ENCODE measurements at regions not wholly inside any gene's neighbourhood (a gene's known extent, or its start where the extent isn't known, plus 50 kb on each side); places are given as distances from the start of the nearest gene placed in this dataset.

GRCh38 chr13:106122234-106122633 lies 413.2 kb downstream of the EFNB2 start:
- DNase-seq: no peak
- no peak overlapping the region for H3K27ac ChIP-seq (ENCODE audit: low read depth, low read length)
- Mint-ChIP-seq H3K4me1 (no peaks in the 10 kb centered on the region), H3K9me3 (peaks cover 0 to 5% (median 0%) of the 10 kb centered on the region in 11 donors), H3K36me3 (no peaks in the 10 kb centered on the region), H3K27me3 (peaks cover 0 to 9% (median 5%) of the 10 kb centered on the region in 5 donors), H3K27ac (no peak overlapping the region), H3K4me3 (no peak overlapping the region)
- H3K36me3 ChIP-seq (ENCODE audit: control insufficient read depth in 2 of 3, insufficient read depth in 3 of 3, low read length in 3 of 3): no peaks in the 10 kb centered on the region
- POLR2A ChIA-PET: no interaction called here
- no peaks in the 10 kb centered on the region for H3K27me3 ChIP-seq (ENCODE audit: control insufficient read depth in 2 of 2, insufficient read depth in 2 of 2, low read length in 2 of 2)
- CTCF ChIA-PET: no interaction called here
- no peaks in the 10 kb centered on the region for H3K9me3 ChIP-seq (ENCODE audit: control insufficient read depth in 2 of 3, low read length in 3 of 3)
- H3K4me1 ChIP-seq (ENCODE audit: control insufficient read depth in 2 of 2, insufficient read depth in 2 of 2, low read length in 2 of 2): no peaks in the 10 kb centered on the region
- no peak for ATAC-seq
- H3K4me3 ChIP-seq (ENCODE audit: low read length): no peak overlapping the region
- intact Hi-C loops (cut with micrococcal nuclease): no loop called here

DNA sequence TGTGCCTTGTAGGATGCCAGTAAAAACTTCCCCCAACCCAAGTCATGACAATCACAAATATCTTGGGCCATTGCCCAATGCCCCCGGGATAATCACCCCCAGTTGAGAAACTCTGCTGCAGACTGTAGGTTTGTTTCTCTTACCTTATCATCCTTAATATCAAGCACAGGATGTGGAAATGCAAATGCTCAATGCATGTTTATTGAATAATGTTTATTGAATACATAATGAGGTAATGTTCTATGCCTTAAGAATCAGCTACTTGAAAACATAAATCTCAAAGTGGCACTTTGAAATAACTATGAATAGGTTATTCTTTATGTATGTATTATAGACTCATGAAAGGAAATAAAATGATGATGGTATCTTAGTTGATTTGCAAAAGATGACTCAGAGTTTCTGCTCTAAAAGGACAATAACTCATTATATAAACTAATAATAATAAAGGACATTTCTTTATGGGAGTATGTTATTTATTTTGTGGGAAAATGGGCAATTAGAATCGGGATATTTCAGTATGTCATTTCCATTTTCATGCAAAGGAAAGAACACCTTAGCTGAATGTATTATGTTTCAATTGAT lies 414.2 kb downstream of the EFNB2 start:
- ChIA-PET CTCF (no interaction called here), POLR2A (no interaction called here)
- Mint-ChIP-seq H3K36me3 (no peaks in the 10 kb centered on the region), H3K4me1 (no peaks in the 10 kb centered on the region), H3K27ac (no peak overlapping the region), H3K27me3 (peaks cover 0 to 9% (median 5%) of the 10 kb centered on the region in 5 donors), H3K4me3 (no peak overlapping the region), H3K9me3 (peaks cover 0 to 5% (median 0%) of the 10 kb centered on the region in 11 donors)
- H3K9me3 ChIP-seq (ENCODE audit: control insufficient read depth in 2 of 3, low read length in 3 of 3): no peaks in the 10 kb centered on the region
- no peaks in the 10 kb centered on the region for H3K27me3 ChIP-seq (ENCODE audit: control insufficient read depth in 2 of 2, insufficient read depth in 2 of 2, low read length in 2 of 2)
- no peaks in the 10 kb centered on the region for H3K4me1 ChIP-seq (ENCODE audit: control insufficient read depth in 2 of 2, insufficient read depth in 2 of 2, low read length in 2 of 2)
- no peak for DNase-seq
- H3K4me3 ChIP-seq (ENCODE audit: low read length): no peak overlapping the region
- no peaks in the 10 kb centered on the region for H3K36me3 ChIP-seq (ENCODE audit: control insufficient read depth in 2 of 3, insufficient read depth in 3 of 3, low read length in 3 of 3)
- H3K27ac ChIP-seq (ENCODE audit: low read depth, low read length): no peak overlapping the region
- no peak for ATAC-seq
- intact Hi-C loops (cut with micrococcal nuclease): no loop called here

- POLR2A ChIA-PET: no interaction called here
- intact Hi-C loops (cut with micrococcal nuclease): no loop called here
These were observed 416.5 kb downstream of the EFNB2 start for GRCh38 chr13:106118996-106119395.

GRCh38 chr13:106118050-106118449 lies 417.4 kb downstream of the EFNB2 start:
- H3K36me3 Mint-ChIP-seq: no peaks in the 10 kb centered on the region
- Histone ChIP-seq H3K4me3 (ENCODE audit: low read length) (no peak overlapping the region), H3K27ac (ENCODE audit: low read depth, low read length) (no peak overlapping the region), H3K27me3 (ENCODE audit: control insufficient read depth in 2 of 2, insufficient read depth in 2 of 2, low read length in 2 of 2) (no peaks in the 10 kb centered on the region), H3K4me1 (ENCODE audit: control insufficient read depth in 2 of 2, insufficient read depth in 2 of 2, low read length in 2 of 2) (no peaks in the 10 kb centered on the region), H3K9me3 (ENCODE audit: control insufficient read depth in 2 of 3, low read length in 3 of 3) (no peaks in the 10 kb centered on the region), H3K36me3 (ENCODE audit: control insufficient read depth in 2 of 3, insufficient read depth in 3 of 3, low read length in 3 of 3) (no peaks in the 10 kb centered on the region)
- H3K27me3 Mint-ChIP-seq: peaks cover 0 to 14% (median 5%) of the 10 kb centered on the region in 5 donors
- H3K9me3 Mint-ChIP-seq: peaks cover 0 to 5% (median 0%) of the 10 kb centered on the region in 11 donors
- ChIA-PET CTCF (no interaction called here), POLR2A (no interaction called here)
- no peak overlapping the region for H3K4me3 Mint-ChIP-seq
- ATAC-seq: no peak
- no peak for DNase-seq
- intact Hi-C loops (cut with micrococcal nuclease): no loop called here
- H3K27ac Mint-ChIP-seq: no peak overlapping the region
- H3K4me1 Mint-ChIP-seq: no peaks in the 10 kb centered on the region

More at GRCh38 chr13:106118996-106119395, 416.5 kb downstream of the EFNB2 start:
- no peaks in the 10 kb centered on the region for H3K27me3 ChIP-seq (ENCODE audit: control insufficient read depth in 2 of 2, insufficient read depth in 2 of 2, low read length in 2 of 2)
- Mint-ChIP-seq H3K36me3 (no peaks in the 10 kb centered on the region), H3K4me3 (no peak overlapping the region), H3K27me3 (peaks cover 0 to 14% (median 5%) of the 10 kb centered on the region in 5 donors), H3K4me1 (no peaks in the 10 kb centered on the region), H3K27ac (no peak overlapping the region), H3K9me3 (peaks cover 0 to 5% (median 0%) of the 10 kb centered on the region in 11 donors)
- no peak overlapping the region for H3K27ac ChIP-seq (ENCODE audit: low read depth, low read length)
- no peak for ATAC-seq
- CTCF ChIA-PET: no interaction called here
- no peaks in the 10 kb centered on the region for H3K36me3 ChIP-seq (ENCODE audit: control insufficient read depth in 2 of 3, insufficient read depth in 3 of 3, low read length in 3 of 3)
- no peaks in the 10 kb centered on the region for H3K9me3 ChIP-seq (ENCODE audit: control insufficient read depth in 2 of 3, low read length in 3 of 3)
- H3K4me1 ChIP-seq (ENCODE audit: control insufficient read depth in 2 of 2, insufficient read depth in 2 of 2, low read length in 2 of 2): no peaks in the 10 kb centered on the region
- H3K4me3 ChIP-seq (ENCODE audit: low read length): no peak overlapping the region
- DNase-seq: no peak

- intact Hi-C loops (cut with micrococcal nuclease): no loop called here
- ChIA-PET POLR2A (no interaction called here), CTCF (no interaction called here)
- Histone ChIP-seq H3K27me3 (ENCODE audit: control insufficient read depth in 2 of 2, insufficient read depth in 2 of 2, low read length in 2 of 2) (no peaks in the 10 kb centered on the region), H3K9me3 (ENCODE audit: control insufficient read depth in 2 of 3, low read length in 3 of 3) (no peaks in the 10 kb centered on the region), H3K4me1 (ENCODE audit: control insufficient read depth in 2 of 2, insufficient read depth in 2 of 2, low read length in 2 of 2) (no peaks in the 10 kb centered on the region), H3K36me3 (ENCODE audit: control insufficient read depth in 2 of 3, insufficient read depth in 3 of 3, low read length in 3 of 3) (no peaks in the 10 kb centered on the region), H3K27ac (ENCODE audit: low read depth, low read length) (no peak overlapping the region), H3K4me3 (ENCODE audit: low read length) (no peak overlapping the region)
- Mint-ChIP-seq H3K9me3 (peaks cover 0 to 5% (median 0%) of the 10 kb centered on the region in 11 donors), H3K36me3 (no peaks in the 10 kb centered on the region), H3K4me1 (no peaks in the 10 kb centered on the region), H3K4me3 (no peak overlapping the region), H3K27ac (no peak overlapping the region), H3K27me3 (peaks cover 0 to 14% (median 5%) of the 10 kb centered on the region in 5 donors)
- DNase-seq (no peak), ATAC-seq (no peak)
These were observed 417.8 kb downstream of the EFNB2 start for GRCh38 chr13:106117640-106118039.

GRCh38 chr13:106117035-106117434 lies 418.4 kb downstream of the EFNB2 start:
- ChIA-PET POLR2A (no interaction called here), CTCF (no interaction called here)
- intact Hi-C loops (cut with micrococcal nuclease): no loop called here
- no peaks in the 10 kb centered on the region for H3K36me3 ChIP-seq (ENCODE audit: control insufficient read depth in 2 of 3, insufficient read depth in 3 of 3, low read length in 3 of 3)
- Mint-ChIP-seq H3K27ac (no peak overlapping the region), H3K9me3 (peaks cover 0 to 5% (median 0%) of the 10 kb centered on the region in 11 donors), H3K4me1 (no peaks in the 10 kb centered on the region), H3K4me3 (no peak overlapping the region), H3K36me3 (no peaks in the 10 kb centered on the region), H3K27me3 (peaks cover 0 to 14% (median 5%) of the 10 kb centered on the region in 5 donors)
- H3K4me3 ChIP-seq (ENCODE audit: low read length): no peak overlapping the region
- H3K27me3 ChIP-seq (ENCODE audit: control insufficient read depth in 2 of 2, insufficient read depth in 2 of 2, low read length in 2 of 2): no peaks in the 10 kb centered on the region
- no peaks in the 10 kb centered on the region for H3K4me1 ChIP-seq (ENCODE audit: control insufficient read depth in 2 of 2, insufficient read depth in 2 of 2, low read length in 2 of 2)
- H3K27ac ChIP-seq (ENCODE audit: low read depth, low read length): no peak overlapping the region
- ATAC-seq (no peak), DNase-seq (no peak)
- no peaks in the 10 kb centered on the region for H3K9me3 ChIP-seq (ENCODE audit: control insufficient read depth in 2 of 3, low read length in 3 of 3)

- Histone ChIP-seq H3K27ac (ENCODE audit: low read depth, low read length) (no peak overlapping the region), H3K4me3 (ENCODE audit: low read length) (no peak overlapping the region), H3K9me3 (ENCODE audit: control insufficient read depth in 2 of 3, low read length in 3 of 3) (no peaks in the 10 kb centered on the region), H3K27me3 (ENCODE audit: control insufficient read depth in 2 of 2, insufficient read depth in 2 of 2, low read length in 2 of 2) (no peaks in the 10 kb centered on the region), H3K36me3 (ENCODE audit: control insufficient read depth in 2 of 3, insufficient read depth in 3 of 3, low read length in 3 of 3) (no peaks in the 10 kb centered on the region), H3K4me1 (ENCODE audit: control insufficient read depth in 2 of 2, insufficient read depth in 2 of 2, low read length in 2 of 2) (no peaks in the 10 kb centered on the region)
- Mint-ChIP-seq H3K4me3 (no peak overlapping the region), H3K4me1 (no peaks in the 10 kb centered on the region), H3K36me3 (no peaks in the 10 kb centered on the region), H3K9me3 (peaks cover 0 to 2% (median 0%) of the 10 kb centered on the region in 11 donors), H3K27ac (no peak overlapping the region), H3K27me3 (peaks cover 0 to 5% (median 0%) of the 10 kb centered on the region in 5 donors)
- ChIA-PET POLR2A (no interaction called here), CTCF (no interaction called here)
- ATAC-seq (no peak), DNase-seq (no peak)
- intact Hi-C loops (cut with micrococcal nuclease): no loop called here
These were observed 420.4 kb downstream of the EFNB2 start for GRCh38 chr13:106115081-106115480.
